K562 (cell line): ENCODE measurements at regions not wholly inside any gene's neighbourhood (a gene's known extent, or its start where the extent isn't known, plus 50 kb on each side); places are given as distances from the start of the nearest gene placed in this dataset.

ENCODE experiments used
- ATAC-seq: fragments of 200-7000 bp; cut with Tn5 transposase; 3 replicates; pipeline ENCODE4 v1.9.1; 2020; ENCODE audit warnings: moderate library complexity
- BruUV-seq: library from RNA; stranded (reverse); fragments of 400-500 nt; replicated peaks from 2 replicates; lab custom pipeline; 2021; lab: Mats Ljungman, UMichigan
- CTCF ChIA-PET: fragments of 300-600 bp; formaldehyde crosslinking; extraction: SDS; loops from one replicate; lab custom pipeline; 2021; ENCODE audit warnings: low intra/inter-chr PET ratio; lab: Yijun Ruan, JAX
- POLR2A ChIA-PET: fragments of 300-600, 350-650 bp; sonication (Branson Sonifier 250); formaldehyde crosslinking; extraction: SDS; loops from one replicate; lab custom pipeline; 2021; ENCODE audit warnings: antibody characterized with exemption, inconsistent platforms; lab: Yijun Ruan, JAX
- DNase-seq, 4 experiments: peaks; one replicate each; pipeline versions ENCODE4 v3.0.0 to v3.0.0-alpha.2; 2011 to 2018; ENCODE audit warnings: low spot score in 3 of 4, mixed read lengths in 3 of 4; ENCODE audit errors: extremely low read depth in 1 of 4
- FAIRE-seq: peaks from 2 replicates; lab custom pipeline; 2011; peaks lifted over from hg19 to GRCh38; lab: Jason Lieb, UNC
- H2AFZ ChIP-seq: 2 replicates; pipeline ENCODE4 v1.6.0; 2011; ENCODE audit warnings: low read depth, low read length, control low read depth, inconsistent platforms
- H3K27ac ChIP-seq: fragments of 200-600 bp; 3 replicates; pipeline ENCODE4 v1.8.0; 2011; ENCODE audit warnings: low read depth, mild to moderate bottlenecking, control low read depth, inconsistent platforms, low read length, moderate library complexity, mixed read lengths; ENCODE audit errors: extremely low read depth
- H3K27me3 ChIP-seq, 2 experiments: fragments of 300-600 bp in 1 of 2; 2 replicates in 1 of 2; 3 replicates in 1 of 2; pipeline versions ENCODE4 v1.6.0 to v1.8.0; 2011; ENCODE audit warnings: inconsistent platforms in 2 of 2, low read length in 2 of 2, mild to moderate bottlenecking in 1 of 2, mixed read lengths in 1 of 2, moderate library complexity in 1 of 2; ENCODE audit not compliant: control insufficient read depth in 2 of 2, insufficient read depth in 2 of 2
- H3K36me3 ChIP-seq: fragments of 300-600 bp; 3 replicates; pipeline ENCODE4 v1.8.0; 2011; ENCODE audit warnings: mild to moderate bottlenecking, low read length, inconsistent platforms; ENCODE audit not compliant: control insufficient read depth, insufficient read depth
- H3K4me1 ChIP-seq, 2 experiments: fragments of 200-600 bp in 1 of 2; replicated peaks in 1 of 2; 2 replicates in 1 of 2; 3 replicates in 1 of 2; pipeline versions ENCODE4 v1.5.1 to v1.8.0; 2011; ENCODE audit warnings: inconsistent platforms in 2 of 2, low read length in 2 of 2, mild to moderate bottlenecking in 1 of 2, mixed read lengths in 1 of 2, moderate library complexity in 1 of 2; ENCODE audit not compliant: control insufficient read depth in 2 of 2, insufficient read depth in 2 of 2
- H3K4me2 ChIP-seq: 2 replicates; pipeline ENCODE4 v1.6.1; 2011; ENCODE audit warnings: low read length, control low read depth, inconsistent platforms, mixed read lengths; ENCODE audit not compliant: insufficient read depth
- H3K4me3 ChIP-seq: fragments of 200-600 bp; sonication (generic), shearing (Covaris generic); 2 replicates; pipeline ENCODE4 v1.5.1; 2016; ENCODE audit warnings: control low read depth, inconsistent platforms
- H3K79me2 ChIP-seq: fragments of 200-600 bp; 3 replicates; pipeline ENCODE4 v1.8.0; 2011; ENCODE audit warnings: low read length, inconsistent platforms; ENCODE audit not compliant: control insufficient read depth, insufficient read depth
- H3K9ac ChIP-seq, 2 experiments: 2 replicates each; pipeline versions ENCODE4 v1.6.0 to v1.6.1; 2011; ENCODE audit warnings: low read depth in 2 of 2, low read length in 2 of 2, control low read depth in 1 of 2, inconsistent platforms in 1 of 2, mild to moderate bottlenecking in 1 of 2, mixed read lengths in 1 of 2; ENCODE audit not compliant: insufficient read depth in 1 of 2
- H3K9me1 ChIP-seq: one replicate; pipeline ENCODE4 v1.6.0; 2011; ENCODE audit warnings: inconsistent platforms, mild to moderate bottlenecking, low read length, moderate library complexity; ENCODE audit not compliant: control insufficient read depth, insufficient read depth
- H3K9me3 ChIP-seq: replicated peaks from 2 replicates; pipeline ENCODE4 v1.5.1; 2011; ENCODE audit warnings: low read depth, low read length, inconsistent platforms; ENCODE audit not compliant: control insufficient read depth, insufficient read depth
- H4K20me1 ChIP-seq: replicated peaks from 2 replicates; pipeline ENCODE4 v1.6.1; 2011; ENCODE audit warnings: low read length, inconsistent platforms, mixed read lengths; ENCODE audit not compliant: control insufficient read depth, insufficient read depth
- ATF7 ChIP-seq: fragments of 450-650 bp; IDR thresholded peaks from 2 replicates; pipeline ENCODE4 v1.7.1; 2014; ENCODE audit warnings: mild to moderate bottlenecking, moderate library complexity
- NFYB ChIP-seq: IDR thresholded peaks from 2 replicates; pipeline ENCODE4 v1.6.1; 2011; ENCODE audit warnings: mild to moderate bottlenecking, moderate library complexity; ENCODE audit not compliant: insufficient read length; ENCODE audit errors: extremely low read depth
- NKRF ChIP-seq: fragments of 450-650 bp; IDR thresholded peaks from 2 replicates; pipeline ENCODE4 v1.6.1; 2016; ENCODE audit warnings: borderline replicate concordance
- NR4A1 ChIP-seq, 2 experiments: fragments of 250-450 bp in 1 of 2; fragments of 450-650 bp in 1 of 2; sonication (Bioruptor Pico) in 1 of 2; IDR thresholded peaks; 2 replicates each; pipeline versions ENCODE4 v1.4.0 to v1.6.1; 2016 to 2020; ENCODE audit warnings: mild to moderate bottlenecking in 2 of 2, missing compliant biosample characterization in 1 of 2, missing genetic modification characterization in 1 of 2, moderate library complexity in 1 of 2
- RBM25 ChIP-seq: fragments of 200-400 bp; formaldehyde crosslinking; IDR thresholded peaks from 2 replicates; pipeline ENCODE4 v1.6.1; 2018; ENCODE audit warnings: low read length, low read depth, moderate library complexity; ENCODE audit not compliant: severe bottlenecking
- RREB1 ChIP-seq: fragments of 250-450 bp; sonication (Bioruptor Pico); IDR thresholded peaks from 2 replicates; pipeline ENCODE4 v1.4.0; 2020
- ZNF586 ChIP-seq: fragments of 450-650 bp; formaldehyde crosslinking; conservative IDR thresholded peaks from 2 replicates; pipeline ENCODE4 v1.4.0; 2020; ENCODE audit warnings: mild to moderate bottlenecking, moderate library complexity
- WGBS: fragments of 100-300 bp; shearing (Covaris generic); methylation state at CpG from one replicate; pipeline ENCODE4 v1.1.6; 2016; ENCODE audit warnings: low coverage, mixed read lengths; ENCODE audit not compliant: insufficient coverage; ENCODE audit errors: missing lambda C conversion rate; 5-methylcytosine and 5-hydroxymethylcytosine counted together
- in situ Hi-C: fragments of 300-500 bp; cut with MboI; formaldehyde crosslinking; loops from 4 replicates; pipeline ENCODE4 v1.15.0; 2018; ENCODE audit warnings: inconsistent platforms, mixed read lengths
- intact Hi-C: fragments of 100-400 bp; cut with micrococcal nuclease; formaldehyde crosslinking; loops from 2 replicates; pipeline ENCODE4 v1.14.2; 2022

GRCh38 chr12:130076126-130076525, 86.1 kb upstream of the FZD10 start:
- intact Hi-C loops (no loop called here), in situ Hi-C loops (loop anchor here (10.0 kb wide), 1 partner anchor 1599 kb away; no protein-coding TSS in a partner anchor)
- no peaks in the 10 kb centered on the region for H3K79me2 ChIP-seq
- no peak overlapping the region for H3K4me3 ChIP-seq
- no TSS peak for BruUV-seq
- H3K4me2 ChIP-seq, result no peak overlapping the region
- H3K4me1 ChIP-seq, result no peaks in the 10 kb centered on the region
- no peaks in the 10 kb centered on the region for H3K9me3 ChIP-seq
- H2AFZ ChIP-seq, result no peak overlapping the region
- H3K27ac ChIP-seq, result no peak overlapping the region
- no peaks in the 10 kb centered on the region for H4K20me1 ChIP-seq
- peaks cover 0 to 12% of the 10 kb centered on the region in 2 experiments; a peak in 2 of 5 replicates for H3K27me3 ChIP-seq
- TF ChIP-seq ATF7 (no peak), RBM25 (peak; percentile 40)
- DNase-seq, result no peak
- no peak for FAIRE-seq
- no peak for ATAC-seq
- no peaks in the 10 kb centered on the region for H3K36me3 ChIP-seq
- ChIA-PET POLR2A (no interaction called here), CTCF (no interaction called here)
- H3K9ac ChIP-seq, result no peak overlapping the region; a peak in 1 of 4 replicates
- H3K9me1 ChIP-seq, result no peaks in the 10 kb centered on the region
- WGBS, result 0% methylated on average over 3 of the region's 3 CpGs

- Histone ChIP-seq H3K4me3 (no peak overlapping the region), H3K9me1 (no peaks in the 10 kb centered on the region), H3K4me2 (no peak overlapping the region), H3K9ac (no peak overlapping the region), H3K4me1 (no peaks in the 10 kb centered on the region), H3K27ac (no peak overlapping the region), H3K79me2 (no peaks in the 10 kb centered on the region), H3K9me3 (no peaks in the 10 kb centered on the region), H3K27me3 (peaks cover 3 to 17% of the 10 kb centered on the region in 2 experiments; a peak in 4 of 5 replicates), H2AFZ (no peak overlapping the region), H3K36me3 (no peaks in the 10 kb centered on the region), H4K20me1 (no peaks in the 10 kb centered on the region)
- in situ Hi-C loops (loop anchor here (10.0 kb wide), 1 partner anchor 1598 kb away; no protein-coding TSS in a partner anchor), intact Hi-C loops (no loop called here)
- no peak for ATAC-seq
- no TSS peak for BruUV-seq
- no peak for DNase-seq
- CTCF ChIA-PET, result no interaction called here
- no peak for FAIRE-seq
- POLR2A ChIA-PET, result no interaction called here
- 0% methylated on average over 5 of the region's 5 CpGs for WGBS
- TF ChIP-seq RREB1 (CRISPR knock-in tag), result no peak
- no peak for TF ChIP-seq NFYB
- no peak for TF ChIP-seq ZNF586 (CRISPR knock-in tag)
- TF ChIP-seq NR4A1 (CRISPR knock-in tag; IDR thresholded peaks at IDR 0.05), result no peak
- TF ChIP-seq NR4A1 (tag; IDR thresholded peaks at IDR 0.05), result no peak
- TF ChIP-seq NKRF, result no peak
Measured at GRCh38 chr12:130076752-130077151, 85.5 kb upstream of the FZD10 start.
